CD4-positive, alpha-beta T cell treated with Interleukin-12 subunit alpha and Interleukin-12 subunit beta, for 1 hour (primary cell): ENCODE measurements at regions not wholly inside any gene's neighbourhood (a gene's known extent, or its start where the extent isn't known, plus 50 kb on each side); places are given as distances from the start of the nearest gene placed in this dataset.
"Not testable (repeated sequence)": the region's sequence is repeated elsewhere in the genome, so short reads cannot be mapped to it uniquely, and the experiment has no call there.

Source experiments
- DNase-seq: peaks from one replicate; pipeline ENCODE4 v3.0.0-alpha.2; 2020

DNA sequence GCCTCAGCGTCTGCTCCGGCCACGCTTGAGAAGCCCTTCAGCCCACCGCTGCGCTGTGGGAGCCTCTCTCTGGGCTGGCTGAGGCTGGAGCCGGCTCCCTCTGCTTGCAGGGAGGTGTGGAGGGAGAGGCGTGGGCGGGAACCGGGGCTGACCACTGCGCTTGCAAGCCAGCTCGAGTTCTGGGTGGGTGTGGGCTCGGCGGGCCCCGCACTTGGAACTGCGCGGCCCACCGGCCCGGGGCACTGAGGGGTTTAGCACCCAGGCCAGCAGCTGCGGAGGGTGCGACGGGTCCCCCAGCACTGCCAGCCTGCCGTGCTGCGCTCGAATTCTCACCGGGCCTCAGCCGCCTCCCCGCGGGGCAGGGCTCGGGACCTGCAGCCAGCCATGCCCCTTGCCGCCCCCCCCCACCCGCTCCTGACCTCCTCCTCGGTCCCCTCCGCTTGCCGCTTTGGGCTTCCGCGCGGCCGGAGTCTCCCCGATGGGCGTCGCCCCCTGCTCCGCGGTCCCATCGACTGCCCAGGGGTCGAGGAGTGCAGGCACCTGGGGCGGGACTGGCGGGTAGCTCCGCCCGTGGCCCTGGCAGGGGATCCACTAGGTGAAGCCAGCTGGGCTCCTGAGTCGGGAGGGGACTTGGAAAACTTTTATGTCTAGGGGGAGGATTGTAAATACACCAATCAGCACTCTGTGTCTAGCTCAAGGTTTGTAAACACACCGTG is 106.7 kb downstream of the RAP2B start:
- DNase-seq = no peak

DNA sequence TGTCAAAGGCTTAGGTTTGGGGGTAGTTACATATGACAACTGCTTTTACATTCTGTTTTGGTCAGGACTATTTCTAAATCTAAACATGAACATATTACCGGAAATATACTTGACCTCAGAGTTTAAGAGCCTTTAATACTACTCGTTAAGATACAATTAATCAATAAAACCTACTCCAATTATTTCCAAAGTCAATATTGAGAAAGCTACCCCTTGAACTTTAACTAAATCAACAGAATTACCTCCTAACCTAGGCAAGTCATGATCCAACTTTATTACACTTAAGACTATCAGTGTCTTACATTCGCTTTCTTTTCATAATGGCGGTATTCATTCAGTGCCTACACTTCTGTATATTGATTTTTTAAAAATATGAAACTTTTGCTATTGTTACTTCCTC is 107.7 kb downstream of the RAP2B start:
- no peak for DNase-seq

- DNase-seq = no peak
These were observed 111.2 kb downstream of the RAP2B start for GRCh38 chr3:153273217-153273616.

DNA sequence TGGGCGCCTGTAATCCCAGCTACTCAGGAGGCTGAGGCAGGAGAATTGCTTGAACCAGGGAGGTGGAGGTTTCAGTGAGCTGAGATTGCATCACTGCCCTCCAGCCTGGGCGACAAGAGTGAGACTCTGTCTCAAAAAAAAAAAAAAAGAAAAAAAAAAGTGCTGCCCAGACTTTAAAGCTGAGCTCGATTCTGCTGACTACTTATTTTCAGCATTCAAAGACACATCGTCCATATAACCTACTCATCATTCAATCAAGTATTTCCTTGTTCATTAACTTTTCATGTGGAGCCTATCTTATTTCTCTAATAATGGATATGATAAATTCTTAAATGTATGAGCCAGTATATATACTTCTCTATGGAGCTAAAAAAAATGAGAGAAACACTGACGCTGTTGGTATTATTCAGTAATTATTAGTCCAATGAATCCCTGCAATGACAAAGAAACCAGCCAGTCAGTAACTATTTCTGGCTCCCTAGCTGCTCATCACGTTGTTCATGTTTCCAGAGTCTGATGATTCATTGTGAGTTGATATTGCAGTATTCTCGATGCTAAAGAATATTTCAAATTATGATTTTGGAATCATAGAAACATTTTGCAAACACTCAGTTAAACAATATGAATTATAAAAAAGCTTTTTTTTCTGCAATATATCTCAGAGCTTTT is 111.9 kb downstream of the RAP2B start:
- DNase-seq = no peak

DNA sequence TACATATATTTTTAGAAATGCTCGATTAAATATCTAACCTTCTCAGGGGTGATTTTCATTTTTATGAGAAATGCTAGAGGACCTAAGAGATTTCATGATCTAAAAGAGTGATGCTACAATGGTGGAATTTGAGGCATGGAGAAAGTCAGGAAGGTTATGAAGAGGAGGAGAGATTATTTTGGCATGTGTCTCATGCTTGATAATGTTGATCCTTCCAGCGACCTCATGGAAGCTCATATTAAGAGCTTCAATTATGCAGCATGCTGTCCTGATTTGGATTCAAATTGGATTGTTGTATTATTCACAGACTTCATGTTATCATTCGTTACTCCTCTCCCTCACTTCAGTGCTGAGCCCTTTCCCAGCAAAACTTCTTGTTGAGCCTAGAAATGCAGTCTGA is 112.5 kb downstream of the RAP2B start:
- no peak for DNase-seq

DNA sequence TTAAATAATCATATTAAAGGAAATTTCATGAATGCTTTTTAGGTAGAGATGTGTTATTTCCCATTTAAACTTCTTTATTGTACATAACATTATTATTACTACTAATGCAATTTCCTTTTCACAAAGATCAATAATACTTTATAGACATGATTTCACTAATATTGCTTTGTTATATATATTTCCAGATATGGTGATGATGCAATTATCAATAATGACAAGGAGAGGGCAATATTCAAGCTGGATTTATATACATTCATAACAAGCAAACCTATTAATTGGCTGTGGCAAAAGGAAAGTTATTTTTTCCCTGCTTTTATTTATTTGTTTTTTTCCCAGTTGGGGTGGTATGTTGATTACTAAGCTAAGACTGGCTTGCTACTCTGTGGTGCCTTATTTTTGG is 113.5 kb downstream of the RAP2B start:
- no peak for DNase-seq

DNA sequence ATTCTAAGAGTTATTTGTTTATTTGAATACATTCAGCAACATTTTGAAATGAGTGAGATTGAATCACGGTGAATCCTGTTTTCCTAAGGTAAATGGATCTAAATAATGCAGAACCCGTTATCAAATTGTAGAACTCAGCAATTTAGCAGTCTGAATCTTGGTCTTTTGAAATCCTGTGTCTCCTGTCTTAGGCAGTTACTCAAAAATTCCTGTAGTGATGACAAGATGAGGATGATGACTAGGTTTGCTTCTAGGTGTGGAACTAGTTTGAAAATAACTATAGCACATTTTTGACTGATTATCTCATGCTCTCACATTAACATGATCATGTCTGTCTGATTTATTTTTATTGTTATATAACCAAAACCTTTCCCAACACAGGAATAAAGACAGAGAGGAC is 115.0 kb downstream of the RAP2B start:
- no peak for DNase-seq

- DNase-seq = not testable (repeated sequence)
These were observed 119.4 kb downstream of the RAP2B start for GRCh38 chr3:153281236-153281997.

DNA sequence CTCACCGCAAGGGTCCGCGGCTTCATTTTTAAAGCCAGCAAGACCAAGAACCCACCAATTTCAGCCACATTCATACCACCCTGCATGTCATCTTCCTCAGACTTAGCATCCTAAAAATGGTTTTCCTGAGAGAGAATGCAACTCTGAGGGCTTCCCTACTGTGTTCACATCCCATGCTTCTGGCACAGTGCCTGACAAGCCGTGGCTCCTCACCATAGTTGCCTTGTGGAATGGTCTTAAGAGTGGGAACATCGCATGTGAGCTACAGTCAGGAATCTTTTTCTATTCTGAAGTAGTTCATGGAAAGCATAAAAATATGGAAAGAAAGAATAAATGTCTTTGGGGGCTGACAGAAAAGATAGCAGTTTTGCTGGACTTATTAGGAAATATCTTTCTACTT is 120.3 kb downstream of the RAP2B start:
- no peak for DNase-seq

DNA sequence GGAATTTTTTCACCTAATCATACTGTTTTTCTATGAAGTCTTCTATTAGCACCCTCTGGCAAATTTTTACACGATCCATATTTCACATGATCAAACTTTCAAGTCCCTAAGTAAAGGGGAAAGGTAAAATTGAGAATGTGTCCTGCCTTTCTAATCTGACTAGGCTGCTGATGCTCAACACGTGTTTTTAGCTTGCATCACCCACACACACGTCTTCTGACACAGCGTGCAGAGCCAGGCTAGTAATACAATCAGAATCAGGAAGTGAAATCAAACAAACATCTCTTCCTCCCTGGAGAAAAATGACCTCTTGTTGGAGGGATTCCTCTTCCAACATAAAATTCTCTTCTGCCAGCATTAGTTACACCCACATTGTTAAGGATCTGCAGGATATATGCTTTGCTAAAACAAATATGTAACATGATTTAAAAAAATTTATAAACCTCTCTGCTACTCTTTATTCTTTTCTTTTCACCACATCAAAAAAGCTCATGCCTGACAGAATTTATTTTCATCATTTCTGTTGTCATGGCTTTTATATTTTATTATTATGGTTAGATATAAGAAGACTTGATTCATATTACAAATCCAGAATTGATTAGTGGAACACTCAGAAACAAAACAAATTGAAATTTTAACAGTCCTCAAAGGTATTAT is 122.4 kb downstream of the RAP2B start:
- DNase-seq = peak; percentile 30

GRCh38 chr3:153285194-153285641 is 123.2 kb downstream of the RAP2B start:
- no peak for DNase-seq

- no peak for DNase-seq
These were observed 124.0 kb downstream of the RAP2B start for GRCh38 chr3:153285982-153286381.

DNA sequence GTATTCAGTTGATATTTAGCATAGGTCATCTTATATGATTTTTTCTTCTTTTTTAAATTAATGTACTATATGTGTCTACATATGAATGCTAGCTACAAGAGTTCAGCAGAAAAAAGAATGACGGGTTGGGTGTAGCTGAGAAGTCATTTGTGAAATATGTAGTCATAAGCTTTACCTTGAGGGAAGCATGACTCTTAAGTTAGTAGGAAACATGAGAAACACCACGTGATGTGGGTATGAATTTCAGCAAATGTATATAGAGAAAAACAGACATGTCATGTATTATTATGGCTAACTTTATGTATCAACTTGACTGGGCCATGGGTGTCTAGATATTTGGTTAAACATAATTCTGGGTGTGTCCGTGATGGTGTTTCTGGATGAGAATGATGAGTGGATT is 125.0 kb downstream of the RAP2B start:
- DNase-seq = no peak

GRCh38 chr3:153289334-153289808 is 127.3 kb downstream of the RAP2B start:
- no peak for DNase-seq

- peak; percentile 55 for DNase-seq
These were observed 128.4 kb downstream of the RAP2B start for GRCh38 chr3:153290268-153291015.

DNA sequence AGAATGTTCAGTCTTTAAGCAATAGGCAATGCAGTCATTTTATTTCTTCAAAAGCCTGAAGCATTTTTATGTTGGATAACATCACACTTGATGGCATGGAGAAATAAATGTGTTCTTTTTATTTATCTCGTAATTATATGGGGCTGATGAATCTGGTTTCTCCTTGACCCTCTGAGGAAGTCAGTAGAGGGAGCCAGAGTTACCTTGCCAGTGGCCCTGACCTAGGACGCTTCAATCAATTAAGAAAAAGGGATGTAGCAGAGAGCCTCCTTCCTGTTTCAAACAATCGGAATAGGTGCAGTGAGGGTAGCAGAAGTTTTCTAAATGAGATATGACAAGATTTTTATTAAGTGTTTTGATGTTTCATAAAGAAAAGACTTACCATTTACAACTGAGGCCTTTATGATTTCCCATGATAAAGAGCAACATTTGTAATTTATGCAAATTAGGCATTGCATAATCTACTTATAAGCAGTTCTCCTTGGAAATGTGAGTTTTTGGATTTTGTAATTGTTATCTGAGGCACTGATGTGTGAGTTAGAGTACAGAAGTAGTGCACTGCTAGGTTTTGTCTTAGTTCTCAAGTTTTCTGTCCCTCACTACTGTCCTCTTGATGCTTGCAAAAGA is 129.1 kb downstream of the RAP2B start:
- peak; percentile 48 for DNase-seq

GRCh38 chr3:153293265-153293664 is 131.2 kb downstream of the RAP2B start:
- DNase-seq = no peak

DNA sequence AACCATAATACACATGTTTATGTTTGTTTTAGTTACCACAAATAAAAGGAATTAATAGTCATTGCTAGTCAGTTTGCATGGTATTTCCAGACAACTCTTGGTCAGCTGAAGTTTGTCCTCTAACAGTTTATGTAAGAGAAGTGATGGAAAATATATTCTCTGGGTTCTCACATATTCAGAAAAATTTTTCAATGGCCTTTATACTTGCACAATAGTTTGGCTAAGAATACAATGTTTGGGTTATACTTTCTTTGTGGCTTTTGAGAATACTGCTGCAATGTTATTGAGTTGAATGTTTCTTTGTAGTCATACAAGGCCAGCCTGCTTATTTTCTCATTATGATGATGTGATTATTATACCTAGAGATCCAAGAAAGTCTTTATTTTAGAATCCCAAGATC is 133.9 kb downstream of the RAP2B start:
- DNase-seq = no peak

GRCh38 chr3:153305189-153305588 is 143.2 kb downstream of the RAP2B start:
- DNase-seq = no peak

GRCh38 chr3:153311541-153311940 is 149.5 kb downstream of the RAP2B start:
- DNase-seq = no peak

GRCh38 chr3:153313302-153313965 is 151.4 kb downstream of the RAP2B start:
- no peak for DNase-seq
